ENCODE measurements at regions not wholly inside any gene's neighbourhood (a gene's known extent, or its start where the extent isn't known, plus 50 kb on each side); places are given as distances from the start of the nearest gene placed in this dataset.

DNA sequence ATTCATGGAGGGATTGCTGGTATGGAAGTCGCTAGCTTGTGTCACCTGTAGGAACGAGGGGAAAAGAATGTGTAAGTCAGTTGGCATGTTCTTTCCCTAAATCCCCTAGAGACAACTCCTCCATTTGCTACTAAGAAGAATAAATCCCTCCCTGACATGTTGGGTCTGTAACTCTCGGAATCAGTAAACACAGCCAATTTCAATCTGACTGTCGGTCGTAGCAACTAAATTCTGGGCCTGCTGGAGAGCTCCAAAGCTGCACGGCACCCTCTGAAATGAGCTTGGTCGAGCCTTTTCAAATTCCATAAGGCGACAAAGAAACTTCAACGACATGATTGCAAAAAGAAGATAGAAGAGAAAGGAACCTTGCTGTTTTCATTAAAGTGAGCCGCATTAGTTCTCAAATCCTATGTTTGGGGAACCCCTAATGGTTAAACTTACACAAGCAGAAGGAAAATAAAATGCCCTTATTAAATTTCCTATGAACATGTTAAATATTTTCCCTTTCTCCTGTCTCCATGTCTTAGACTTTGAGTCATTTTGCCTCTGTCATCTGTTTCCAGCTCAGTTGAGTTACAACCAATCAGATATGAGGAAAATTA is 735.8 kb upstream of the WWC1 start:
- in situ Hi-C loops (cut with MboI; ENCODE audit: low pct_unique_long_range_greater_than_20kb, low sequenced_read_pairs, unreplicated experiment) = no loop called here
- TF ChIP-seq, protein P1, sequence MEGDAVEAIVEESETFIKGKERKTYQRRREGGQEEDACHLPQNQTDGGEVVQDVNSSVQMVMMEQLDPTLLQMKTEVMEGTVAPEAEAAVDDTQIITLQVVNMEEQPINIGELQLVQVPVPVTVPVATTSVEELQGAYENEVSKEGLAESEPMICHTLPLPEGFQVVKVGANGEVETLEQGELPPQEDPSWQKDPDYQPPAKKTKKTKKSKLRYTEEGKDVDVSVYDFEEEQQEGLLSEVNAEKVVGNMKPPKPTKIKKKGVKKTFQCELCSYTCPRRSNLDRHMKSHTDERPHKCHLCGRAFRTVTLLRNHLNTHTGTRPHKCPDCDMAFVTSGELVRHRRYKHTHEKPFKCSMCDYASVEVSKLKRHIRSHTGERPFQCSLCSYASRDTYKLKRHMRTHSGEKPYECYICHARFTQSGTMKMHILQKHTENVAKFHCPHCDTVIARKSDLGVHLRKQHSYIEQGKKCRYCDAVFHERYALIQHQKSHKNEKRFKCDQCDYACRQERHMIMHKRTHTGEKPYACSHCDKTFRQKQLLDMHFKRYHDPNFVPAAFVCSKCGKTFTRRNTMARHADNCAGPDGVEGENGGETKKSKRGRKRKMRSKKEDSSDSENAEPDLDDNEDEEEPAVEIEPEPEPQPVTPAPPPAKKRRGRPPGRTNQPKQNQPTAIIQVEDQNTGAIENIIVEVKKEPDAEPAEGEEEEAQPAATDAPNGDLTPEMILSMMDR (IDR thresholded peaks at IDR 0.05; ENCODE audit: extremely low read depth, insufficient read depth, missing control alignments) = no peak
- DNase-seq (ENCODE audit: low spot score) = no peak

DNA sequence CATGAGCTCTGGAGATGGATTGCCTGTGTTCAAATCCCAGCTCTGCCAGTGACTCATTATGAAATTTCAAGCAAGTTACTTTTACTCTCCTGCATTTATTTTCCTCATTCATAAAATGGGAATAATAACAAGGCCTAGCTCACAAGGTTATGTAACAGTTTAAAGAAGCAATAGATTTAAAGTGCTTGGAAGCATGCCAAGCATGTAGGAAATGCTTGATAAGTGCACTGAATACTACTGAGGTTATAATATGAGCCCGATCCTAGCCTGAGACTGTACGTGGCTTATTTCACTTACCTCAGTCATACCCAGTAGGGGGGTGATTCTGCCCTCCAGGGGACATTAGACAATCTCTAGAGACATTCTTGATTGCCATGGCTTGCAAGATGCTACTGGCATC is 734.1 kb upstream of the WWC1 start:
- no peak for DNase-seq (ENCODE audit: low spot score)
- TF ChIP-seq, protein P1 (IDR thresholded peaks at IDR 0.05; ENCODE audit: extremely low read depth, insufficient read depth, missing control alignments) = no peak
- in situ Hi-C loops (cut with MboI; ENCODE audit: low pct_unique_long_range_greater_than_20kb, low sequenced_read_pairs, unreplicated experiment) = no loop called here

DNA sequence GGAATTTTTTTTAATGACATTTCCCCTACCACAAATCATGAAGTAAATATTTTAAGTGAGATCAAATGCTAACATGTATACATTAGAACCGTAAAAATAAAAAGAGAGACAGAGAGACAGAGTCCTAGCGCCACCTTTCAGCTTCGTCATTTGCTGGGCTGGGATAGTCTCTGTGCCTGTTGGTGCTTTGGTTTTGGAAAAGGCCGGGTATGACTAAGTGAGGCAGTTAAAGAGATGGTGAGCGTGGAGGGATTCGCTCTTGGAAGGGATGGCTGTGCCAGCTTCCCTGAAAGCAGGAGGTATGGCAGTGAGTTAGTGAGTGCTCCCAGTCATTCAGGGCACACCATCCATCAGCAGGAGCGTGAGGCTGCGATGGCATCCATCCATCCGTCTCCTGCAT is 729.6 kb upstream of the WWC1 start:
- in situ Hi-C loops (cut with MboI; ENCODE audit: low pct_unique_long_range_greater_than_20kb, low sequenced_read_pairs, unreplicated experiment) = no loop called here
- TF ChIP-seq, protein P1 (IDR thresholded peaks at IDR 0.05; ENCODE audit: extremely low read depth, insufficient read depth, missing control alignments) = no peak
- no peak for DNase-seq (ENCODE audit: low spot score)

DNA sequence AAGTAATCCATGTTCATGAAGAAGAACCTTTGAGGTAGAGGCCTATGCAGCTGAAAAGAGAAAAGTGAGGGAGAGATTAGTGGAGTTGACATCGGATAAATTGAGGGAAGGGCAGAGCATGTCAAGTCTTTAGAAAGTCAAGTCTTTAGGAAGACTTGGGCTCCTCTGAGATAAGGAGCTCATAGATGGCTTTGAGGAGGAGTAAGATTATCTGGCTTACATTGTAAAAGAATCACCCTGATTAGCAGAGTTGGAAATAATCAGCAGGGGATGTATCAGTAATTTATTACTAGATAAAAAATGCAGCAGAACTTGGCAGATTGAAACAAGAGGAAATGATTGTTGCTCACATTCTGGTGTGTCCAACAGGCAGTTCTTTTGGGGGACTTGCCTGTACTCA is 727.2 kb upstream of the WWC1 start:
- no peak for DNase-seq (ENCODE audit: low spot score)
- TF ChIP-seq, protein P1 (IDR thresholded peaks at IDR 0.05; ENCODE audit: extremely low read depth, insufficient read depth, missing control alignments) = no peak
- in situ Hi-C loops (cut with MboI; ENCODE audit: low pct_unique_long_range_greater_than_20kb, low sequenced_read_pairs, unreplicated experiment) = no loop called here

DNA sequence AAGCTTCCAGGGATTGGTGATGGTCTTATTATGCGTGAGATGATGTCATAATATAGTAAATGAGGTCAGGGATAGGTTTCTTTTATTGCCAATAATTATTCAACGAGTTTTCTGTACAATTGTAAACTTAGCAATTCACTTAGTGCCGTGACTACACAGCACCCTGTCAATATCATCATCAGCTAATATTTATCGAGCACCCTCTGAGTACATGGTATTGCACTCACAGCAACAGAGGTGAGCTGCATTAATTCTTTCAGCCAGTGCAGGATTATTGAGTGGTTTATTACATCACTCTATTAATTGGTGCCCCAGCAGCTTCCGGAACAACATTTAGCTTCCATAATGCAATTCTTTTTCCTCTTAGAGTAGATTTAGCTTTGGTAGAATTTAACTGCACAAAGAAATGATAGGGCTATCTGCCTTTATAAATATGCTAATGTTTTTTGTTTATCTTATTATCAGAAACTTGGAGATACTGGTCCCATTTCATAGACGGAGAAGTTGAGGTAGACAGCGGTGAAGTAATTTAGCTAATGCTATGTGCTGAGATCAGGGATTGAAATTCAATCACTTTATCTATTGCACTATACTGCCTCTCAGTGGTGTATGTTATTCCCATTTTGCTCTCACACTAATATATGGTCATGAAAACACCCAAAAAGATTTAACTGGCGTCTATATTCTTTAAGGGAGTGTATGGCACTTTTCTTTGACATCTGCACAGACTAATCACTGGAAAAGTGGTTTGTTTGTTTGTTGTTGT is 726.1 kb upstream of the WWC1 start:
- in situ Hi-C loops (cut with MboI; ENCODE audit: low pct_unique_long_range_greater_than_20kb, low sequenced_read_pairs, unreplicated experiment) = no loop called here
- DNase-seq (ENCODE audit: low spot score) = peak; percentile 12
- TF ChIP-seq, protein P1 (IDR thresholded peaks at IDR 0.05; ENCODE audit: extremely low read depth, insufficient read depth, missing control alignments) = peak; percentile 32

DNA sequence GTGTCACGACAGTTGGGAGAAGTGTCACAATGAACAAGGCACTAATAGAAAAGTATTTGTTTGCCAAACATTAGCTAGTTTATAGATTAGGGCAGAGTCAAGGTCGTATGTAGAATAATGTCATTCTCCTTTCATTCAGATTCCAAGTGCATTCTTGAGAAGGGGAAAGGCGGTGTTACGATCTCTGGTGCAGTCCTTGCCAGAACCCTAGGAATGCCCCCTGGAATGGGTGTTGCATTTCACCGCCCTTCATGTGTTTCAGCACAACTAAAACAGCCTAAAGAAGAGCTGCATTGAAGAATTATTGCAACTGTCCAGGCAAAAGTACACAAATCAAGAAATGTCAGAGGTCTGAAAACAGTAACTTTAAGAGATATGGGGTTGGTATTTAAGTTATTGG is 721.0 kb upstream of the WWC1 start:
- no peak for DNase-seq (ENCODE audit: low spot score)
- in situ Hi-C loops (cut with MboI; ENCODE audit: low pct_unique_long_range_greater_than_20kb, low sequenced_read_pairs, unreplicated experiment) = no loop called here
- TF ChIP-seq, protein P1 (IDR thresholded peaks at IDR 0.05; ENCODE audit: extremely low read depth, insufficient read depth, missing control alignments) = no peak
